ENCODE measurements at regions not wholly inside any gene's neighbourhood (a gene's known extent, or its start where the extent isn't known, plus 50 kb on each side); places are given as distances from the start of the nearest gene placed in this dataset.

DNA sequence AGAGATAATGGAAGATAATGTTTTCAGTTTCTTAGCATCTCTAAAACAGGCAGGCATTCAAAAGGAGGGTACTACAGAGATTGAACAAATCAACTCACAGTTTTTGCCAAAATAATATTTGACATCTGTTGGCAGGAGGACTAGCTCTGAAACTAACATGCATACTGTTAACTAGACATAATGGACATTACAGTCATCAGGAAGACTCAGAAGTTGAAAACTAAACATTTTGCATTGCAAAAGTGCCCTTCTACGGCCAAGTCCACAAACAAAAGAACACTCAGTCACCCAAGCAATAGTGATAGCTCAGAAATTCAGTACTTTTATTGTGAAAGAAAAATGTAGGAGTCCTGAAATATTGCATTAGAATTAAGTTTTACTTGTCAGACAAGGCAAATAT is 399.0 kb downstream of the HGF start:
- TF ChIP-seq, protein P1, sequence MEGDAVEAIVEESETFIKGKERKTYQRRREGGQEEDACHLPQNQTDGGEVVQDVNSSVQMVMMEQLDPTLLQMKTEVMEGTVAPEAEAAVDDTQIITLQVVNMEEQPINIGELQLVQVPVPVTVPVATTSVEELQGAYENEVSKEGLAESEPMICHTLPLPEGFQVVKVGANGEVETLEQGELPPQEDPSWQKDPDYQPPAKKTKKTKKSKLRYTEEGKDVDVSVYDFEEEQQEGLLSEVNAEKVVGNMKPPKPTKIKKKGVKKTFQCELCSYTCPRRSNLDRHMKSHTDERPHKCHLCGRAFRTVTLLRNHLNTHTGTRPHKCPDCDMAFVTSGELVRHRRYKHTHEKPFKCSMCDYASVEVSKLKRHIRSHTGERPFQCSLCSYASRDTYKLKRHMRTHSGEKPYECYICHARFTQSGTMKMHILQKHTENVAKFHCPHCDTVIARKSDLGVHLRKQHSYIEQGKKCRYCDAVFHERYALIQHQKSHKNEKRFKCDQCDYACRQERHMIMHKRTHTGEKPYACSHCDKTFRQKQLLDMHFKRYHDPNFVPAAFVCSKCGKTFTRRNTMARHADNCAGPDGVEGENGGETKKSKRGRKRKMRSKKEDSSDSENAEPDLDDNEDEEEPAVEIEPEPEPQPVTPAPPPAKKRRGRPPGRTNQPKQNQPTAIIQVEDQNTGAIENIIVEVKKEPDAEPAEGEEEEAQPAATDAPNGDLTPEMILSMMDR (IDR thresholded peaks at IDR 0.05) = no peak
- TF ChIP-seq POLR2A (IDR thresholded peaks at IDR 0.05) = no peak

Data from adrenal gland (tissue), 5 donors.